ENCODE measurements at regions not wholly inside any gene's neighbourhood (a gene's known extent, or its start where the extent isn't known, plus 50 kb on each side); places are given as distances from the start of the nearest gene placed in this dataset.
"Not testable (repeated sequence)": the region's sequence is repeated elsewhere in the genome, so short reads cannot be mapped to it uniquely, and the experiment has no call there.

GRCh38 chr16:17936766-17937402 is 399.7 kb downstream of the NPIPA8 start:
- peak; percentile 22 for DNase-seq

GRCh38 chr16:17930280-17930679 is 406.3 kb downstream of the NPIPA8 start:
- no peak for DNase-seq

GRCh38 chr16:17926866-17927399 is 409.6 kb downstream of the NPIPA8 start:
- DNase-seq = no peak

GRCh38 chr16:17926461-17926860 is 410.1 kb downstream of the NPIPA8 start:
- DNase-seq = no peak

- no peak for DNase-seq
Observed at GRCh38 chr16:17925761-17926160, 410.8 kb downstream of the NPIPA8 start.

- DNase-seq = no peak
Observed at GRCh38 chr16:17921357-17921978, 415.1 kb downstream of the NPIPA8 start.

- DNase-seq = no peak
Observed at GRCh38 chr16:17917316-17918019, 419.1 kb downstream of the NPIPA8 start.

GRCh38 chr16:17915791-17916190 is 420.7 kb downstream of the NPIPA8 start:
- no peak for DNase-seq

- no peak for DNase-seq
Observed at GRCh38 chr16:17914168-17914567, 422.4 kb downstream of the NPIPA8 start.

- DNase-seq = not testable (repeated sequence)
Observed at GRCh38 chr16:17911578-17911977, 425.0 kb downstream of the NPIPA8 start.

- DNase-seq = not testable (repeated sequence)
Observed at GRCh38 chr16:17906626-17907025, 429.9 kb downstream of the NPIPA8 start.

GRCh38 chr16:17901309-17901708 is 430.5 kb upstream of the XYLT1 start:
- DNase-seq = no peak

- DNase-seq = no peak
Observed at GRCh38 chr16:17899141-17899540, 428.4 kb upstream of the XYLT1 start.

- DNase-seq = no peak
Observed at GRCh38 chr16:17887963-17888362, 417.2 kb upstream of the XYLT1 start.

- DNase-seq = no peak
Observed at GRCh38 chr16:17885659-17886207, 415.0 kb upstream of the XYLT1 start.

- no peak for DNase-seq
Observed at GRCh38 chr16:17877821-17878360, 407.1 kb upstream of the XYLT1 start.

- DNase-seq = no peak
Observed at GRCh38 chr16:17866996-17867395, 396.2 kb upstream of the XYLT1 start.

GRCh38 chr16:17861981-17862479 is 391.3 kb upstream of the XYLT1 start:
- no peak for DNase-seq

GRCh38 chr16:17858061-17858460 is 387.3 kb upstream of the XYLT1 start:
- no peak for DNase-seq

GRCh38 chr16:17853958-17854357 is 383.2 kb upstream of the XYLT1 start:
- DNase-seq = no peak

- no peak for DNase-seq
Observed at GRCh38 chr16:17852977-17853702, 382.4 kb upstream of the XYLT1 start.

GRCh38 chr16:17850581-17851250 is 380.0 kb upstream of the XYLT1 start:
- no peak for DNase-seq
